ENCODE measurements at regions not wholly inside any gene's neighbourhood (a gene's known extent, or its start where the extent isn't known, plus 50 kb on each side); places are given as distances from the start of the nearest gene placed in this dataset.

DNA sequence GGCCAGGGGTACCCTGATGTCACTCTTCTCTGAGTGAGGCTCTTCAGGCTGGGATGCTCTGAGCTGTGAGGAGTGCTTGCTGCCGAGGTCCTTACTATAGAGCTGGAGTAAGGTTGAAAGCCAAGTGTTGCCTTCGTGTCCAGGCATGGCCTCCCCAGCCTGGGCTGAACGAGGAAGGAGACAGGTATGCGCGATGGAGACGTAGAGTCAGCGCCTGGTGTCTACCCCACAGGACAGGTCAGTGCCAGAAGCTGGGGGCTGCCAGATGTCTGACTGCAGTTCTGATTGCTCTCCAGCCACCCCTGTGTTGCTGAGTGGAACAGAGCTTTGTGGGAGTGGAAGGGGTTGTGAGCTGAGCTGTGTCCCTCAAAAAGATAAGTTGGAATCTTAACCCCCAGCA is 135.8 kb upstream of the AJAP1 start:
- DNase-seq (ENCODE audit: low read depth in 2 of 2): no peak

- DNase-seq (ENCODE audit: low read depth in 2 of 2): no peak
Measured at GRCh38 chr1:4519954-4520353, 134.5 kb upstream of the AJAP1 start.

GRCh38 chr1:4523551-4523950 is 130.9 kb upstream of the AJAP1 start:
- DNase-seq (ENCODE audit: low read depth in 2 of 2): no peak

DNA sequence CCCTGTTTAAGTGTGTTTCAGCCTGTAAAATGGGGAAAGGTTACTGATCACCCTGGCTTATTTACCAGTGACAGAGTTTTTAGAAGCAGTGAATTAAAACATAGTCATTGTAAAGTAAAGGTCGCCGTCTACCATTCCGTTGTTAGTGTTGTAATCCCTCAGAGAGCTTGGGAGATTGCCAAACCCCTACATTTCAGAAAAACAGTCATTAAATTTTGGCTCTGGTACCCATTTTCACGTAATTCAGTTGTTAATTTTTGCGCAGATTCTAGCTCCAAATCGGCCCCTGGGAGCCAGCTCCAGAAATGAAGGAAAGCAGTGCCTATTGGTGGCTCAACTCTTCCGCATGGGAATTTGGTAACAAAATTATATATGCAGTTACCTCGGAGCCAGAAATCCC is 127.7 kb upstream of the AJAP1 start:
- no peak for DNase-seq (ENCODE audit: low read depth in 2 of 2)

GRCh38 chr1:4527819-4528218 is 126.6 kb upstream of the AJAP1 start:
- no peak for DNase-seq (ENCODE audit: low read depth in 2 of 2)

- DNase-seq (ENCODE audit: low read depth in 2 of 2): no peak
Measured at GRCh38 chr1:4528590-4528989, 125.8 kb upstream of the AJAP1 start.

DNA sequence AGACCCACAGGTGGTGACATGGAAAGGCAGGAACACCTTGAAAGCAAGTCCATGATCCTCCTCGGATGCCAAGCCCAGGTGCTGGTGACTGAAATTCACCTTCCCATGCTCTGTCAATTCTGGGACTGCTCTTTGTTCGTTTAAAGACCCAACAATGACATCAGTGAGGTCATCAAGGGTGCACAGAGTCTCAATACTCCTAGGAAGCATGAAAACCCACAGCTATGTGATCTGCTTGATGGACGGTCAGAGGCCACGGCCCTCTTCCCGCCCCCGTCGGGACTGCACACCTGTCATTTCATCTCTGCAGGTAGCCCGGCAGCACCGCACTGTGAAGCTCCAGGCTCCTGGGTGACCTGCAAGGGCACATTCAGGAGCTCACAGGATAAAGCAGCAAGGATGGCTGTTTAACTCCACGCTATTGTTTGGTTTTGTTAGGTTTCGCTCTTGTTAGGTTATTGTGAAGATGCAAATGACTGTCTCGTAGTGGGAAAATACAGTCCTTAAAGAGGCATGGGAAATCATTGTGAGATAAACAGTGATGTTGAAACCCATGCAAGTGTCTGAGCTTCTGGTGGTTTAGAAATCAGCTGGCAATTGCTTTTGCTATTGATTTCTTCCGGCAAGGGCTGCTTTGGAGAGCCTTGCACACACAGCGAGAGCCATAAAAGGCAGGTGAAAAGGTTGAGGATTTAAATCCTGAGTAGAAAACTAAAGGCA is 124.8 kb upstream of the AJAP1 start:
- DNase-seq (ENCODE audit: low read depth in 2 of 2): no peak

DNA sequence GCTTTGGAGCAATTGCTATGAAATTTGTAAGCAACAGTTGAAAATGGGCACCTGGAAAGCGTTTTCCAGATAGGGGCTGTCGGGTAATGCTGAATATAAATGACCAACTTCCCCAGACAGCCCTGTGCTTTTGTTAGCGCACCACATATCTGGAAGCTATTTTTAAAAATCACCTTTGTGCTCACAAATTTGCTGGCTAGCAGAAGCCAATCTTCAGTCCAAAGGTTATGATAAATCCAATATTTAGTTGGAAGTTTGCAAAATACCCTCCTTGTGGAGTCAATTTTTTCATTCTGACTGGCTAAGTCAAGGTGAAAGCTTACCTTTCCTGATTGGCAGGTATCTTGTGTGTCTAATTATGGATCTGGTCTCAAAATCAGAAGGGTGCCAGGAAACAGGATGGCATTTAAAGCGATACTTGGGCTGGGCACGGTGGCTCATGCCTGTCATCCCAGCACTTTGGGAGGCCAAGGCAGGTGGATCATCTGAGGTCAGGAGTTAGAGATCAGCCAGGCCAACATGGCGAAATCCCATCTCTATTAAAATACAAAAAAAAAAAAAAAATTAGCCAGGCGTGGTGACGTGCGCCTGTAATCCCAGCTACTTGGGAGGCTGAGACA is 124.1 kb upstream of the AJAP1 start:
- no peak for DNase-seq (ENCODE audit: low read depth in 2 of 2)

DNA sequence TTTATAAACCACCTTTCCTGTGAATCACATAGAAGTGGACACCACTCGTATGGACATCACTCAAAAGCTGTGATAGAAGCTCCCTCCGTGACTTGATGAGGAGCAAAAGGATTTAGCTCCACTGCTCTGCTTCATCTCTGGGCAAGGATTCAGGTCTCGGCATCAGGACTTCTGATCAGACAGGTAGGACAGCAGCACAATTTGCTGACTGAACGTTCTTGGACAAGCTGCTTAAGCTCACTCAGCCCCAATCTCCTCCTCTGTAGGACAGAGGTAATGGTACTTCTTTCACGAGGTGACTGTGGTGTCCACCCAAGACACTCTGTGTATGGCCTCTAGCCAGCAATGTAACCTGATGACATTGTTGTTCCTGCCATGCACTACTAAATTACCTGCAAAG is 122.6 kb upstream of the AJAP1 start:
- DNase-seq (ENCODE audit: low read depth in 2 of 2): no peak

DNA sequence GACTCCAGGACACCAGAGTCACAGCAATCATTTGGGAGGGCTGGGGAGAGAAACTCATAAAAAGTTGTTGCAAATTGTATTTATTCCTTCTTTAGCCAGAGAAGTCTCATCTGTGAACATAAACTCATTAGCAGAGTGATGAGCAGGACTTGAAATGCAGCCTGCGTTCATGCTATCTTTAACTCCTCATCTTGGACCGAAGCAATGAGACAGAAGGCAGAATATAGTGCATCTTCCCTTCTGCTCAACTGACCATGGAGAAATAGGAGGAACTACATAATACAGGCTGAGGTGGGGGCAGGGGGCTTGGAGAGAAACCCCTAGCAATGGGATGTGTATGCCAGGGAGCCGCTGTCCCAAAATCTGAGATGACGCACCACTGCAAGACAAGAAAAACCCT is 121.8 kb upstream of the AJAP1 start:
- no peak for DNase-seq (ENCODE audit: low read depth in 2 of 2)

DNA sequence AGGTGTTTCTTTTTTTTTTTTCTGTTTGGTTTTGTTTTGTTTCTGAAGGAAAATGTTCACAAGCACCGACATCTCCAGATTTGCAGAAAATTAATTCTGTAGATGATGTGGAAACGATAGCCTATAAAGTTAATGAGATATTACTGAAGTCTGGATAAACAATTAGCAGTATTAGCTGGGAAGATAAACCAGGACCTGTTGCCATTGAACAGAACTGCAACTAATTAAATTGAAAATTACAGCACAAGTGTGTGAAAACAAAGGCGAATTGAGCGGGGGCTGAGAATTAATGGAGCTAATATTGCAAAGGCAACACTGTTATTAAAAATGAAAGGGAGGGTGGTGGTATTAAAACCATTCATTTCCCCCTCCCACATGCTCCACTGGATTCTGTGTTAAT is 107.5 kb upstream of the AJAP1 start:
- no peak for DNase-seq (ENCODE audit: low read depth in 2 of 2)

GRCh38 chr1:4549930-4550329 is 104.5 kb upstream of the AJAP1 start:
- no peak for DNase-seq (ENCODE audit: low read depth in 2 of 2)

DNA sequence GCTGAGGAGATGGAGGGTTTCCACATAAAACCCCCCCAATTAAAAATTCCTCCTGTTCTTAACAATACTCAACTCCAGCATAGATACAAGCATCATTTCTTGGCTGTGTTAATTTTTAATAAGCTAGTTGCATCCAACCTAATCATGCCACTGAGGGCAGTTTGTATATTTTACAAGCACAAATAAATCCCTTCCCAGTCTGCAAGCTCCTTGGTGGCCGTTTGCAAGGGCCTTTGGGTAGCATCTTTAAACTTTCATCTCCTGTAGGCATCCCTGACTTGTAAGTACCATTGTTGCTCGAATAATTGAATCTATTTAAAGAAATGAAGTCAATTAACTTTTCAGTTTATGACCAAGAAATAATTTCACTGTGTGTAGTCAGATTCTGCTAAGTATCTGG is 103.5 kb upstream of the AJAP1 start:
- no peak for DNase-seq (ENCODE audit: low read depth in 2 of 2)

DNA sequence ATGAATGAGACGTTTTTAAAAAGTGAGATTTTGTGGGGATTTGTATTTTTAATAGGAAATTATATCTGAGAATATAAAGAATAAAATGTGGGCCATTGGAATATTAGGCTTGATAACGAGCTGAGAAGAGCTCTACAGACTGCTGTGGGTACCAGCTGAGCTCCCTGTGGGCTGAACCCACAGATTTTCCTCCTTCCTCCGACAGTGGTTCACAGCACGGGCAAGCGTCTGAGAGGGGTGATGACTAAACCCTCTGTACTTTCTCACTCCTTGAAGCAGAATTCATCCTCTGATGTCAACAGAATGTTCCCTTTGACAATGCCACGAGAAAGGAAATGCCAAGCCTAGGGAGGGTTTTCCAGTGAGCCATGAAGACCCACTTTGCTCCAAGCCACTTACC is 102.7 kb upstream of the AJAP1 start:
- no peak for DNase-seq (ENCODE audit: low read depth in 2 of 2)

GRCh38 chr1:4553761-4554160 is 100.6 kb upstream of the AJAP1 start:
- DNase-seq (ENCODE audit: low read depth in 2 of 2): no peak

GRCh38 chr1:4554271-4554865 is 100.0 kb upstream of the AJAP1 start:
- DNase-seq (ENCODE audit: low read depth in 2 of 2): no peak

DNA sequence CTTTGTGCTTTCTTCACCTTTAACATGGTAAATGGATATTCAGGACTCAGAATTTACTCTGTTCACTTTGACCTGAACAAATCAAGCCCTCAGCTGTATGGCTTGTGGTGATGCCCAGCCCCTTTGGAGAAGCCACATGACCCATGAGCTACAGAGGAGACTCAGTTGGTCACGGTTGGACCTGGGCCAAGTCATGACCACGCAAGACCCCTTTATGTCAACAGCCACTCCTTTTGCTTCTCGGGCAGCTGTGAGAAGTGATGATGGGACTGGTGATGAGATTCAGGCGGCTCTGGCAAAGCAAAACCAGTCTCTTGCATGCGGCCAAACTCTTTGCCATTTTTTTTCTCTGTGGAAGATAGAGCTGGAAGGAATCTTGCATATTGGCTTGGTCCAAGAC is 96.5 kb upstream of the AJAP1 start:
- DNase-seq (ENCODE audit: low read depth in 2 of 2): no peak

GRCh38 chr1:4561205-4561604 is 93.2 kb upstream of the AJAP1 start:
- no peak for DNase-seq (ENCODE audit: low read depth in 2 of 2)

DNA sequence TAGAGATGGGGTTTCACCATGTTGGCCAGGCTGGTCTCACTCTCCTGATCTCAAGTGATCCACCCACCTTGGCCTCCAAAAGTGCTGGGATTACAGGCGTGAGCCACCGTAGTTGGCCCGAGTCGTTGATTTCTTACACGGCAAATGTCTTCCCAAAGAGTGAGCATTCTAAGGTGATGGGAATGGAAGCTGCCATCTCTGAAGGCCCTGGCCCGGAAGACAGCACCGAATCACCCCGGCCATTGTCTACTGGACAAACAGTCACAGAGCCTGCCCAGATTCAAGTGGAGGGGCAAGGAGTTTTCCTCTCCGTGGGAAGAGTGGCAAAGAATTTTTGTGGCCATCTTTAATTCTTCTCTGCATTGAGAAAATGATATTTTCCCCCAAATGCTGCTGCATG is 92.1 kb upstream of the AJAP1 start:
- DNase-seq (ENCODE audit: low read depth in 2 of 2): no peak

DNA sequence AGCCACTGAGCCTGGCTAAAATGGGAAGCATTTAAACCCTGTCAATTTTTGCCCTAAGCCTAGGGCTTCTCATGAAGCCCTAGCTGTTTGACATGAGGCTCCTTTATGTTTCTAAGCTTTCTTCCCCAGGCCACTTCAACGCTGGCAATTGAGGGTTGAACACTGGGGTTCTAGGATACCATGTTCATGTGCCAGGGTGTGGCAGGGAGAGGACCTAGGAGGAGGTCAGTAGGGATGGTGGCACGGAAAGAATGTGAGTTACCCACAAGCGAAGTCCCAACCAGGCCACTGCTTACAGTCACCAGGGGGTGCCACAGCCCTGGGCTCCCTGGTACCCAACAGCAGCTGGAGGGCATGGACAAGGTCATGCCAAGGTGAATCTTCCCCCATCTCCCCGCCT is 90.8 kb upstream of the AJAP1 start:
- DNase-seq (ENCODE audit: low read depth in 2 of 2): no peak

DNA sequence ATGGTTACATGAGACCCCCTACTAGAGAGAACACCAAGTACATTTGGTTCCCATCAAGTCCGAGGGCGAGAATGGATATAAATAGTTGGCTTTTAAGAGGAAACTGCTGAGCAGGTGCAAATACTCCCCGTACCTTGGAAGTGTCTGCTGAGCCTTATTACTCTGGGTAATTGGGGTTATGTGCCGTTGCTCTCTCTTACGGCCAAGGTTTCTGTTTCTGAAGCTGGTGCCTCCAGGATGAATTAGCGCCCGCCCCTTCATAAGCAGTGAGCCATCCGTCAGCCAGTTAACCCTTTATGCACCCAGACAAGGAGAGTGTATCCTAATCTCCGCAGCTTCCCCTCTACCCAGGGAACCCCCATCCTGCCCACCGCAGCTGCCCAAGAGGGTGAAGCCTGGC is 90.4 kb upstream of the AJAP1 start:
- no peak for DNase-seq (ENCODE audit: low read depth in 2 of 2)

- DNase-seq (ENCODE audit: low read depth in 2 of 2): no peak
Measured at GRCh38 chr1:4565166-4565565, 89.2 kb upstream of the AJAP1 start.

DNA sequence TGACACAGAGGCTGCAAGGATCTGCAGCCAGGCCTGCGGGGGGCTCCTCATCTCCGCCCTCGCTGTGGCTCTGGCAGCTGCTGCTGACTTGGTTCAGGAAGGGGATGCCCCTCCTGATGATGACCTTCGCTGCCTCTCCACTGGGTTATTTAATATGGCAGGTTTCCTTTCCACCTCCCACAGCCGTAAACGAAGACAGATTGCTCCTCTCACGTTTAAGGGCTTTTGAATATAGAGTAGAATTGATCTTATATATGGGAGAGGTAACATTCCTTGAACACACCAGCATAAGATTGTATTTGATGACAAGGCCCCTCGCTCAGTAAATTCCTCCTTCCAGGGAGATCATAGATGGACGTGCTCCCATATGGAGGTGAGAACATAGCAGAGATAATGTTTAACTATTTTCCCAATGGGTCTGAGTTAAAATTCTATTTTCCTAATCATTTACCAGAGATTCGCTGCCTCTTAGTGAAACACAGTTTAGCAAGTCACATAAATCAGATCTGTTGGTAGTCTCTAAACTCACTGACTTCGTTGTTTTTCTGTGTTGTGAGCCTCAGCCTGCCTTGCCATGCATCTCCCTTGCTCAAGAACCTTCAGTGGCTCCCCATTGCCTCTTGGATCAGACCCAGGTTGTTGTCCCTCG is 88.5 kb upstream of the AJAP1 start:
- DNase-seq (ENCODE audit: low read depth in 2 of 2): no peak
